Body of pancreas (tissue), 4 donors: ENCODE measurements at regions not wholly inside any gene's neighbourhood (a gene's known extent, or its start where the extent isn't known, plus 50 kb on each side); places are given as distances from the start of the nearest gene placed in this dataset.

Experiments
- ATAC-seq: fragments of 150-250 bp; one replicate; pipeline ENCODE4 v1.9.1; 2016
- DNase-seq, 4 donors: peaks; one replicate each; pipeline ENCODE4 v3.0.0-alpha.2; 2019
- H3K27ac ChIP-seq, 4 donors: fragments of 200-600 bp; sonication (generic); 1 replicate in 3 of 4; 2 replicates in 1 of 4; pipeline versions ENCODE4 v1.5.1 to v1.6.1; 2016 to 2019; ENCODE audit warnings: mild to moderate bottlenecking in 1 of 4, mixed read lengths in 1 of 4, moderate library complexity in 1 of 4
- H3K27me3 ChIP-seq, 2 donors: fragments of 200-600 bp; sonication (generic); one replicate each; pipeline ENCODE4 v1.6.0; 2016; ENCODE audit warnings: mild to moderate bottlenecking in 1 of 2
- H3K36me3 ChIP-seq, 2 donors: fragments of 200-600 bp; sonication (generic); replicated peaks in 1 of 2; 2 replicates each; pipeline ENCODE4 v1.5.1; 2016; ENCODE audit warnings: low read depth in 2 of 2; ENCODE audit not compliant: insufficient read depth in 1 of 2
- H3K4me1 ChIP-seq: fragments of 200-600 bp; sonication (generic); one replicate; pipeline ENCODE4 v1.6.0; 2016
- H3K4me3 ChIP-seq, 2 donors: fragments of 200-600 bp; sonication (generic); 1 replicate in 1 of 2; 2 replicates in 1 of 2; pipeline ENCODE4 v1.5.1; 2016 to 2019
- H3K9me3 ChIP-seq, 3 donors: fragments of 200-600 bp; sonication (generic); 1 replicate in 2 of 3; 2 replicates in 1 of 3; pipeline ENCODE4 v1.5.1; 2016
- CTCF ChIP-seq, 7 experiments: fragments of 450-650 bp in 4 of 7; fragments of 200-600 bp in 3 of 7; sonication (generic) in 3 of 7; IDR thresholded peaks; one replicate each; pipeline ENCODE4 v1.5.1; 2016 to 2019; ENCODE audit warnings: antibody characterized with exemption in 7 of 7
- POLR2A ChIP-seq, 3 donors: fragments of 450-650 bp; IDR thresholded peaks; one replicate each; pipeline ENCODE4 v1.6.1; 2016; ENCODE audit warnings: antibody characterized with exemption in 3 of 3, mild to moderate bottlenecking in 2 of 3
- WGBS, 2 donors: methylation state at CpG; one replicate each; pipeline ENCODE4 v1.1.5; 2017; 5-methylcytosine and 5-hydroxymethylcytosine counted together
- intact Hi-C: fragments of 100-400 bp; cut with DNase I; formaldehyde crosslinking; loops from one replicate; pipeline ENCODE4 v1.15.1; 2023

DNA sequence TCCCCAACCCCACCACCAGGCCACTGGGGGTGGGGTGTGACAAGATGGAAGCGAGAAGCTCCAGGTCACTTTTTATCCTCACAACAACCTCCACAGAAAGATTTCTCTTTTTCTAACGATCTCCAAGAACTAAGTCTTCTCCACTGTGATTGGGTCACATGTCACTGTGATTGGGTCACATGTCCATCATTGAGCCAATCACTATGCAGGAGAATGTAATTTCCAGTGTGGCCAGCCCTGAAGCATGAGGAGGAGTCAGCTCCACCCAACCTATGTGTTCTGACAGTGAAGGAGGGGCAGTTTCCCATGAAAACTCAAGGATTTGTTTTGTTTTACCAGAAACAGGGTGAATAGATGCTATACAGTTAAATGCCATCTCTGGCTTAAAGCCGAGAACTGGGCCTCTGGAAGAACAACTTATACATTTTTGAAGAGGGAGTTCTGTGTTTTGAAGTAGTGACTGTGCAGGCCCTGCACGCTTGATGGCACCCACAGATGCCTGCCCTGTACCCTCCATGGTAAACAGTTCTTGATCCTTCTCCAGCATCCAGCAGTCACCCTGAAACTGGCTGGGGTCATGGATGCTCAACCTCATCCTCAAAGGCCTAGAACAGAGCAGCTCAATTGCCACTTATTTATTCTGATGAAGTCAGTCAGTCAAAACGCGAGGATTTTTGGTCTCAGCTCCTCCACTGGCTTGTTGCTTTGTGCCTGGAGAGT lies 180.4 kb upstream of the BMP4 start:
- ATAC-seq (no peak), DNase-seq (no peak)
- Histone ChIP-seq H3K4me1 (no peaks in the 10 kb centered on the region), H3K36me3 (no peaks in the 10 kb centered on the region), H3K4me3 (no peak overlapping the region), H3K27me3 (no peaks in the 10 kb centered on the region), H3K9me3 (no peaks in the 10 kb centered on the region), H3K27ac (no peak overlapping the region)
- WGBS, 2 donors, result 68 to 79% methylated on average over 6 of the region's 6 CpGs
- intact Hi-C loops, result no loop called here
- TF ChIP-seq POLR2A (IDR thresholded peaks at IDR 0.05), result no peak
- TF ChIP-seq CTCF (IDR thresholded peaks at IDR 0.05), result no peak

- WGBS, 2 donors, result 45 to 61% methylated on average over 1 of the region's 1 CpG
- ATAC-seq, result no peak
- H3K27ac ChIP-seq, result no peak overlapping the region
Observed at GRCh38 chr14:54137614-54137961, 181.0 kb upstream of the BMP4 start.

GRCh38 chr14:54138024-54138353 lies 181.4 kb upstream of the BMP4 start:
- Histone ChIP-seq H3K9me3 (no peaks in the 10 kb centered on the region), H3K27me3 (no peaks in the 10 kb centered on the region), H3K27ac (no peak overlapping the region), H3K4me3 (no peak overlapping the region), H3K36me3 (no peaks in the 10 kb centered on the region), H3K4me1 (no peaks in the 10 kb centered on the region)
- WGBS, 2 donors, result 49 to 54% methylated on average over 1 of the region's 1 CpG
- intact Hi-C loops, result no loop called here
- TF ChIP-seq CTCF (IDR thresholded peaks at IDR 0.05), result no peak
- no peak for TF ChIP-seq POLR2A (IDR thresholded peaks at IDR 0.05)
- no peak for DNase-seq
- no peak for ATAC-seq

More at GRCh38 chr14:54137614-54137961, 181.0 kb upstream of the BMP4 start:
- Histone ChIP-seq H3K36me3 (no peaks in the 10 kb centered on the region), H3K4me1 (no peaks in the 10 kb centered on the region), H3K9me3 (no peaks in the 10 kb centered on the region), H3K4me3 (no peak overlapping the region), H3K27me3 (no peaks in the 10 kb centered on the region)
- intact Hi-C loops, result no loop called here
- TF ChIP-seq POLR2A (IDR thresholded peaks at IDR 0.05) (no peak), CTCF (IDR thresholded peaks at IDR 0.05) (no peak)
- DNase-seq, result no peak

DNA sequence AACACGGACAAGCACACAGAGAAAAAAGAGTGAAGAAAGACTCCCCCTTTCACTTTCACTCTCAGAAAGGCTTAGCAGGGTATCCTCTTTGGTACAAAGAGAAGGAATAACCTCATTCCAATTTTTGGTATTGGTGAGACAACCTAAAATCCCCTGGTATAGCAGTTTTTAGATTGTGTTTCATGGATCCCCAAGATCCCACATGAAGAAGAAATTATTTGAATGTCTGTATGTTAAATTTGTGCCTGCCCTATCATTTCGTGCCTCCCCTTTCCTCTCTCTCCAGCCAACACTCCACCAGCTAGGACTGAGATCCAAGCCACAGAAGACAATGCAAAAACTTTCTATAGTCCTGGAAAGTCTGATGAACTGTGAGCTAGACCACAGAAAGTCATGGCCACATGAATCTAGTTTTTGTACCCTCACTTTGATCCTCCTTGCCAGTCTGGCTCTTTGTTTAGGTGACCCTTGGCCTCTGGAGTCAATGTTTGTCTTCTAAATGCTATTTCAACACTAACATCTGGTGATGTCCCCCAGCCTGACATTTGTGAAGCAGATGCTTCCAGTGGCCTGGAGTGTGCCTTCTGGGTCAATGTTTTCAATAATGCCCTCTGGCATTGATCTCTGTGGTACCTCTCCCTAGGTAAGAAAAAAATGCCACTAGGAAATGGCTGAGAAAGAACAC lies 181.9 kb upstream of the BMP4 start:
- ATAC-seq (no peak), DNase-seq (no peak)
- Histone ChIP-seq H3K9me3 (no peaks in the 10 kb centered on the region), H3K4me3 (no peak overlapping the region), H3K27me3 (no peaks in the 10 kb centered on the region), H3K27ac (no peak overlapping the region), H3K4me1 (no peaks in the 10 kb centered on the region), H3K36me3 (no peaks in the 10 kb centered on the region)
- intact Hi-C loops, result no loop called here
- WGBS, 2 donors, result 56 to 64% methylated on average over 2 of the region's 2 CpGs
- TF ChIP-seq CTCF (IDR thresholded peaks at IDR 0.05) (no peak), POLR2A (IDR thresholded peaks at IDR 0.05) (no peak)

DNA sequence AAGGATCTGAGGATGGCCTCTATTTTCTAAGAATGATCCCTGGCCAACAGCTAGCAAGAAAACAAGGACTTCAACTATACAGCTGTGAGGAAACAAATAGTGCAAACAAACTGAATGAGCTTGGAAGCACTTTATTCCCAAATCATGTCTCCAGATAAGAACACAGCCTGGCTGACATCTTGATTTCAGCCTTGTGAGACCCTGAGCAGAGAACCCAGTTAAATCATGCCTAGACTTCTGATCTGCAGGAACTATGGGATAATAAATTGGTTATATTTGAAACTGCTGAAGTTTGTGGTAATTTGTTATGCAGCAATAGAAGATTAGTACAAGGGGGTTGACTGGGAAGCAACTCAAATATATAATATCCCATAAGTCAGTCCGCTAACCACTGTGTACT lies 183.9 kb upstream of the BMP4 start:
- WGBS, 2 donors, result 86% methylated on average over 1 of the region's 1 CpG
- intact Hi-C loops, result no loop called here
- TF ChIP-seq CTCF (IDR thresholded peaks at IDR 0.05) (no peak), POLR2A (IDR thresholded peaks at IDR 0.05) (no peak)
- no peaks in the 10 kb centered on the region for H3K36me3 ChIP-seq
- no peaks in the 10 kb centered on the region for H3K9me3 ChIP-seq
- H3K4me3 ChIP-seq, result no peak overlapping the region
- H3K27ac ChIP-seq, result no peak overlapping the region
- H3K4me1 ChIP-seq, result no peaks in the 10 kb centered on the region
- no peaks in the 10 kb centered on the region for H3K27me3 ChIP-seq
- no peak for ATAC-seq
- DNase-seq, result no peak
